Stimulated activated CD4-positive, alpha-beta T cell treated with anti-CD3 and anti-CD28 coated beads, Interleukin-4, amount 100 ng/mL, for 24 hours (primary cell): ENCODE measurements at regions not wholly inside any gene's neighbourhood (a gene's known extent, or its start where the extent isn't known, plus 50 kb on each side); places are given as distances from the start of the nearest gene placed in this dataset.

ENCODE experiments used
- DNase-seq: peaks from one replicate; pipeline ENCODE4 v3.0.0-alpha.2; 2020

GRCh38 chr12:87317302-87317701, 711.9 kb downstream of the C12orf50 start:
- DNase-seq, result no peak

- no peak for DNase-seq
Observed at GRCh38 chr12:87311206-87311605, 718.0 kb downstream of the C12orf50 start.

GRCh38 chr12:87310126-87310525, 719.1 kb downstream of the C12orf50 start:
- no peak for DNase-seq

- no peak for DNase-seq
Observed at GRCh38 chr12:87305481-87305880, 723.7 kb downstream of the C12orf50 start.

GRCh38 chr12:87304406-87304805, 724.8 kb downstream of the C12orf50 start:
- no peak for DNase-seq

GRCh38 chr12:87303396-87304012, 725.7 kb downstream of the C12orf50 start:
- no peak for DNase-seq

- no peak for DNase-seq
Observed at GRCh38 chr12:87302126-87302745, 727.0 kb downstream of the C12orf50 start.

- no peak for DNase-seq
Observed at GRCh38 chr12:87290505-87290904, 738.7 kb downstream of the C12orf50 start.

GRCh38 chr12:87283886-87284285, 745.3 kb downstream of the C12orf50 start:
- DNase-seq, result no peak

GRCh38 chr12:87283111-87283510, 746.1 kb downstream of the C12orf50 start:
- no peak for DNase-seq

- no peak for DNase-seq
Observed at GRCh38 chr12:87280893-87281292, 748.3 kb downstream of the C12orf50 start.

GRCh38 chr12:87280356-87280755, 748.8 kb downstream of the C12orf50 start:
- DNase-seq, result no peak

- DNase-seq, result no peak
Observed at GRCh38 chr12:87274594-87275245, 754.5 kb downstream of the C12orf50 start.

GRCh38 chr12:87272851-87273250, 756.4 kb downstream of the C12orf50 start:
- DNase-seq, result no peak

- DNase-seq, result no peak
Observed at GRCh38 chr12:87270919-87271318, 758.3 kb downstream of the C12orf50 start.

- DNase-seq, result no peak
Observed at GRCh38 chr12:87266305-87266704, 762.9 kb downstream of the C12orf50 start.

- DNase-seq, result no peak
Observed at GRCh38 chr12:87259391-87259790, 769.8 kb downstream of the C12orf50 start.

- DNase-seq, result no peak
Observed at GRCh38 chr12:87254381-87255030, 774.7 kb downstream of the C12orf50 start.

GRCh38 chr12:87253157-87253556, 776.0 kb downstream of the C12orf50 start:
- DNase-seq, result no peak

GRCh38 chr12:87246726-87247125, 782.5 kb downstream of the C12orf50 start:
- no peak for DNase-seq

- DNase-seq, result no peak
Observed at GRCh38 chr12:87238466-87238865, 790.7 kb downstream of the C12orf50 start.

- DNase-seq, result no peak
Observed at GRCh38 chr12:87234898-87235297, 794.3 kb downstream of the C12orf50 start.

GRCh38 chr12:87233671-87234070, 795.5 kb downstream of the C12orf50 start:
- no peak for DNase-seq

GRCh38 chr12:87231818-87232217, 797.4 kb downstream of the C12orf50 start:
- no peak for DNase-seq
